ENCODE measurements at regions not wholly inside any gene's neighbourhood (a gene's known extent, or its start where the extent isn't known, plus 50 kb on each side); places are given as distances from the start of the nearest gene placed in this dataset.

GRCh38 chr3:43867436-43868072, 176.8 kb downstream of the ABHD5 start:
- DNase-seq: no peak

GRCh38 chr3:43869491-43869890, 178.8 kb downstream of the ABHD5 start:
- DNase-seq: no peak

- DNase-seq: no peak
These were observed 179.4 kb downstream of the ABHD5 start for GRCh38 chr3:43870120-43870519.

- no peak for DNase-seq
These were observed 180.3 kb downstream of the ABHD5 start for GRCh38 chr3:43870844-43871626.

- DNase-seq: no peak
These were observed 181.0 kb downstream of the ABHD5 start for GRCh38 chr3:43871627-43872245.

- no peak for DNase-seq
These were observed 181.6 kb downstream of the ABHD5 start for GRCh38 chr3:43872301-43872700.

- no peak for DNase-seq
These were observed 182.2 kb downstream of the ABHD5 start for GRCh38 chr3:43872901-43873300.

- no peak for DNase-seq
These were observed 183.0 kb downstream of the ABHD5 start for GRCh38 chr3:43873723-43874122.

GRCh38 chr3:43874290-43874689, 183.6 kb downstream of the ABHD5 start:
- no peak for DNase-seq

GRCh38 chr3:43874731-43875130, 184.0 kb downstream of the ABHD5 start:
- DNase-seq: no peak

GRCh38 chr3:43876648-43877047, 185.9 kb downstream of the ABHD5 start:
- DNase-seq: no peak

- DNase-seq: no peak
These were observed 188.4 kb downstream of the ABHD5 start for GRCh38 chr3:43879166-43879565.

GRCh38 chr3:43882976-43883680, 192.4 kb downstream of the ABHD5 start:
- no peak for DNase-seq

- DNase-seq: no peak
These were observed 193.1 kb downstream of the ABHD5 start for GRCh38 chr3:43883729-43884396.

GRCh38 chr3:43884581-43884980, 193.8 kb downstream of the ABHD5 start:
- no peak for DNase-seq

- DNase-seq: no peak
These were observed 195.3 kb downstream of the ABHD5 start for GRCh38 chr3:43885908-43886618.

GRCh38 chr3:43892061-43892460, 201.3 kb downstream of the ABHD5 start:
- DNase-seq: no peak

- no peak for DNase-seq
These were observed 201.8 kb downstream of the ABHD5 start for GRCh38 chr3:43892526-43892925.

- no peak for DNase-seq
These were observed 203.0 kb downstream of the ABHD5 start for GRCh38 chr3:43893727-43894126.

GRCh38 chr3:43894176-43895049, 203.7 kb downstream of the ABHD5 start:
- DNase-seq: peak; percentile 39

- DNase-seq: no peak
These were observed 204.8 kb downstream of the ABHD5 start for GRCh38 chr3:43895573-43895972.

All from activated naive CD4-positive, alpha-beta T cell treated with anti-CD3 and anti-CD28 coated beads, Interleukin-2, amount 50 U/mL, for 16 hours (primary cell).